SU-DHL-6 (cell line): ENCODE measurements at regions not wholly inside any gene's neighbourhood (a gene's known extent, or its start where the extent isn't known, plus 50 kb on each side); places are given as distances from the start of the nearest gene placed in this dataset.

Experiments
- H2AFZ ChIP-seq: fragments of 200-600 bp; sonication (generic); 2 replicates; pipeline ENCODE4 v1.6.1; 2014; ENCODE audit warnings: low read depth, mild to moderate bottlenecking, moderate library complexity, mixed read lengths, antibody characterized with exemption, low read length; ENCODE audit not compliant: severe bottlenecking
- H3F3A ChIP-seq: fragments of 200-600 bp; shearing (Covaris generic); 2 replicates; pipeline ENCODE4 v1.6.0; 2016; ENCODE audit warnings: antibody characterized with exemption, mild to moderate bottlenecking; ENCODE audit not compliant: insufficient read depth
- H3K27ac ChIP-seq: fragments of 200-600 bp; sonication (generic); 2 replicates; pipeline ENCODE4 v1.5.1; 2016; ENCODE audit warnings: low read depth, mild to moderate bottlenecking, low read length, moderate library complexity, mixed read lengths
- H3K27me3 ChIP-seq: fragments of 200-600 bp; sonication (generic), shearing (Covaris generic); 2 replicates; pipeline ENCODE4 v1.6.0; 2014; ENCODE audit warnings: mild to moderate bottlenecking, low read length
- H3K36me3 ChIP-seq: fragments of 200-600 bp; sonication (generic); 2 replicates; pipeline ENCODE4 v1.6.1; 2014; ENCODE audit warnings: mild to moderate bottlenecking, low read length, mixed read lengths
- H3K4me2 ChIP-seq: fragments of 300-600, 200-600 bp; shearing (Covaris generic), sonication (generic); 2 replicates; pipeline ENCODE4 v1.6.0; 2014; ENCODE audit warnings: low read length, low read depth, mild to moderate bottlenecking; ENCODE audit not compliant: poor library complexity, severe bottlenecking
- H3K4me3 ChIP-seq: fragments of 200-600 bp; sonication (generic); 2 replicates; pipeline ENCODE4 v1.5.1; 2014; ENCODE audit warnings: antibody characterized with exemption, low read length, mild to moderate bottlenecking, mixed read lengths; ENCODE audit not compliant: insufficient read depth, poor library complexity, severe bottlenecking
- H3K79me2 ChIP-seq: fragments of 200-600 bp; sonication (generic); 2 replicates; pipeline ENCODE4 v1.6.1; 2014; ENCODE audit warnings: mild to moderate bottlenecking, low read length, moderate library complexity; ENCODE audit not compliant: insufficient read depth
- H3K9ac ChIP-seq: fragments of 200-600 bp; sonication (generic); 2 replicates; pipeline ENCODE4 v1.7.0; 2014; ENCODE audit warnings: mild to moderate bottlenecking, low read length
- H3K9me2 ChIP-seq: fragments of 200-600 bp; sonication (generic); replicated peaks from 2 replicates; pipeline ENCODE4 v1.6.1; 2014; ENCODE audit warnings: low read length; ENCODE audit not compliant: insufficient read depth
- H3K9me3 ChIP-seq: fragments of 200-600 bp; sonication (generic); 2 replicates; pipeline ENCODE4 v1.6.1; 2014; ENCODE audit warnings: low read length, mixed read lengths; ENCODE audit not compliant: insufficient read depth
- H4K20me1 ChIP-seq: fragments of 200-600 bp; sonication (generic); 2 replicates; pipeline ENCODE4 v1.6.1; 2014; ENCODE audit warnings: low read depth, mild to moderate bottlenecking, antibody characterized with exemption, low read length, moderate library complexity, mixed read lengths
- CTCF ChIP-seq: fragments of 200-600 bp; sonication (generic); IDR thresholded peaks from one replicate; pipeline ENCODE4 v1.5.1; 2017; ENCODE audit warnings: antibody characterized with exemption, mild to moderate bottlenecking, low read length, moderate library complexity; ENCODE audit not compliant: insufficient read depth, poor library complexity, severe bottlenecking
- EZH2phosphoT487 ChIP-seq: fragments of 200-600 bp; sonication (generic), shearing (Covaris generic); conservative IDR thresholded peaks from 2 replicates; pipeline ENCODE4 v1.6.1; 2018; ENCODE audit warnings: mild to moderate bottlenecking, antibody characterized with exemption, low read length, moderate library complexity, mixed read lengths

DNA sequence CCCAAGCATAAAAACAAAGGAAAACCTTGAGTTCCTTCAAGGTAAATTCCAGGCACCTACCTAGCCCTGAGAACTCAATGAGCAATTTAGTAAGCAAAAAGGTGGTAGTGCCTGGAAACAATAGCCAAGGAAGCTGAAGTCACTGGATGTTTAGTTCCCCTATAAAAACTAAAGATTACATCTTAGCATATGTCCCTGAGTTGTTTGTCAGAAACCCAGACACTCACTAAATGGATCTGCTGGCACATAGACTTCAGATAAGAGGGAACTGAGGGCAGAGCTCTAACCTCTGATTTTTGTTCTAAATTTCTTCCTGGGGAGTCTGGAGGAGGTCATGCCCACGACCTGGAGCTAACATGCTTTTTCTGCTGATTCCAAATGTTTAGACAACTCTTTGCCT is 532.8 kb upstream of the SALL1 start:
- H3K9me3 ChIP-seq: no peaks in the 10 kb centered on the region
- no peak overlapping the region for H3K4me2 ChIP-seq
- no peaks in the 10 kb centered on the region for H3K9me2 ChIP-seq
- H3K36me3 ChIP-seq: no peaks in the 10 kb centered on the region
- no peak overlapping the region for H3K27ac ChIP-seq
- H4K20me1 ChIP-seq: no peaks in the 10 kb centered on the region
- no peaks in the 10 kb centered on the region for H3K27me3 ChIP-seq
- TF ChIP-seq EZH2phosphoT487 (no peak), CTCF (no peak)
- H3K4me3 ChIP-seq: no peak overlapping the region
- H3F3A ChIP-seq: no peaks in the 10 kb centered on the region
- no peak overlapping the region for H3K9ac ChIP-seq
- H3K79me2 ChIP-seq: no peaks in the 10 kb centered on the region
- no peak overlapping the region for H2AFZ ChIP-seq

DNA sequence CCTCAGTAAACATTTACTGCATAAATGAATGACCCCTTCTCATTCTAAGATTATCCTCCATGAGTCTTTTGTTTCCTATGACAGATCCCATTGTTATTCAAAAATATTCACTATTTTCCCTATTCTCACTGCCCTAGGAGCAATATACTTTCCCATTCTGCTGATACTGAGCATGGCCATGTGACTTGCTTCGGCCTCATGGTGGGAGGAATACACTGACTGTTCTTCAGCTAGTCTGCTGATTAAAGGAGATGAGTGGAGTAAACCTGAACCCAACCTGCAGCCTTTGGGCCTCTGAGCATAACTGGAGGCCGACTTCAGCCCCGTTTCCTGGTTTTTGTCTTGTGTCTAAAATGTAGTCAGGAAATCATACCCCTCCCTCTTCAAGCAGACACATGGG is 531.8 kb upstream of the SALL1 start:
- H3K27ac ChIP-seq: no peak overlapping the region
- no peaks in the 10 kb centered on the region for H3K9me3 ChIP-seq
- H4K20me1 ChIP-seq: no peaks in the 10 kb centered on the region
- H3K36me3 ChIP-seq: no peaks in the 10 kb centered on the region
- no peak overlapping the region for H3K4me3 ChIP-seq
- TF ChIP-seq CTCF: no peak
- no peak for TF ChIP-seq EZH2phosphoT487
- H3K9ac ChIP-seq: no peak overlapping the region
- H3K4me2 ChIP-seq: no peak overlapping the region
- H3K9me2 ChIP-seq: no peaks in the 10 kb centered on the region
- H3K79me2 ChIP-seq: no peaks in the 10 kb centered on the region
- H3F3A ChIP-seq: no peaks in the 10 kb centered on the region
- no peak overlapping the region for H2AFZ ChIP-seq
- no peaks in the 10 kb centered on the region for H3K27me3 ChIP-seq

DNA sequence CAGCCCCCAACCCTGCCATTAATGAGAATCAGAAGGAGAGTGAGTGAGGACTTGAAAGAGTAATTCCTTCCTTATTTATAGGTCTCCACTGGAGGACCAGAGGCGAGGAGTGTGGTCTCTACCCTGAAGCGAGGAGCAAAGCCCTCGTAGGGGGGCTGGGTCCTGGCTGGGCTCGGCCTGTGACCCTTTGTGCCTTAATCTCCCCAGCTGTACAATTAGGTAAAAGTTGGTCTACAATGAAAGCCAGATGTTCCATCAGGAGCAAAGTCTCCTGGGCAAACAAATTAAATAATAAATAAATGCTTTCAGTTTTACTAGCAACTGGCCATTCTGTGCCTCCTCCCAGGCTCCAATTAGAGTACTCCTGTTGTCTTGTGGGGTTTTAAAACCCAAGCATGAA is 523.5 kb upstream of the SALL1 start:
- no peaks in the 10 kb centered on the region for H3K79me2 ChIP-seq
- H3K27ac ChIP-seq: no peak overlapping the region
- no peak overlapping the region for H3K4me2 ChIP-seq
- H2AFZ ChIP-seq: no peak overlapping the region
- H3K9me2 ChIP-seq: no peaks in the 10 kb centered on the region
- H3K9ac ChIP-seq: no peak overlapping the region
- H3K36me3 ChIP-seq: no peaks in the 10 kb centered on the region
- H3F3A ChIP-seq: no peaks in the 10 kb centered on the region
- TF ChIP-seq CTCF (no peak), EZH2phosphoT487 (no peak)
- H4K20me1 ChIP-seq: no peaks in the 10 kb centered on the region
- no peaks in the 10 kb centered on the region for H3K9me3 ChIP-seq
- H3K27me3 ChIP-seq: no peaks in the 10 kb centered on the region
- H3K4me3 ChIP-seq: no peak overlapping the region

- no peaks in the 10 kb centered on the region for H3F3A ChIP-seq
- no peaks in the 10 kb centered on the region for H3K79me2 ChIP-seq
- H3K4me3 ChIP-seq: no peak overlapping the region
- no peaks in the 10 kb centered on the region for H3K9me2 ChIP-seq
- TF ChIP-seq EZH2phosphoT487: no peak
- no peak for TF ChIP-seq CTCF
- H3K9ac ChIP-seq: no peak overlapping the region
- H3K27me3 ChIP-seq: no peaks in the 10 kb centered on the region
- no peaks in the 10 kb centered on the region for H3K36me3 ChIP-seq
- no peak overlapping the region for H3K27ac ChIP-seq
- no peaks in the 10 kb centered on the region for H4K20me1 ChIP-seq
- H3K9me3 ChIP-seq: no peaks in the 10 kb centered on the region
- H2AFZ ChIP-seq: no peak overlapping the region
- H3K4me2 ChIP-seq: no peak overlapping the region
These were observed 519.5 kb upstream of the SALL1 start for GRCh38 chr16:51670527-51670926.
